Loucy (cell line): ENCODE measurements at regions not wholly inside any gene's neighbourhood (a gene's known extent, or its start where the extent isn't known, plus 50 kb on each side); places are given as distances from the start of the nearest gene placed in this dataset.

Experiments
- H2AFZ ChIP-seq: fragments of 200-600 bp; sonication (generic); 2 replicates; pipeline ENCODE4 v1.6.0; 2016; ENCODE audit warnings: antibody characterized with exemption, mild to moderate bottlenecking, low read length, moderate library complexity
- H3F3A ChIP-seq: fragments of 200-600 bp; 2 replicates; pipeline ENCODE4 v1.6.0; 2016; ENCODE audit warnings: antibody characterized with exemption, low read depth, mild to moderate bottlenecking
- H3K27me3 ChIP-seq: fragments of 200-600 bp; sonication (generic); 2 replicates; pipeline ENCODE4 v1.6.1; 2014; ENCODE audit warnings: low read length, mild to moderate bottlenecking; ENCODE audit not compliant: insufficient read depth, poor library complexity, severe bottlenecking
- H3K36me3 ChIP-seq: fragments of 200-600 bp; sonication (generic); 2 replicates; pipeline ENCODE4 v1.6.1; 2016; ENCODE audit warnings: low read length; ENCODE audit not compliant: insufficient read depth
- H3K4me1 ChIP-seq: fragments of 200-600 bp; sonication (generic); 2 replicates; pipeline ENCODE4 v1.5.1; 2014; ENCODE audit warnings: low read length, mild to moderate bottlenecking; ENCODE audit not compliant: insufficient read depth, poor library complexity, severe bottlenecking
- H3K4me2 ChIP-seq: fragments of 200-600 bp; sonication (generic); 2 replicates; pipeline ENCODE4 v1.6.0; 2014; ENCODE audit warnings: antibody characterized with exemption, low read length, low read depth, mild to moderate bottlenecking; ENCODE audit not compliant: poor library complexity, severe bottlenecking
- H3K4me3 ChIP-seq: fragments of 200-600 bp; sonication (generic); 2 replicates; pipeline ENCODE4 v1.5.1; 2014; ENCODE audit warnings: low read length, mild to moderate bottlenecking, mixed read lengths; ENCODE audit not compliant: poor library complexity, severe bottlenecking
- H3K79me2 ChIP-seq: fragments of 200-600 bp; sonication (generic); 2 replicates; pipeline ENCODE4 v1.6.1; 2014; ENCODE audit warnings: low read length; ENCODE audit not compliant: insufficient read depth
- H3K9ac ChIP-seq: fragments of 200-600 bp; sonication (generic); 2 replicates; pipeline ENCODE4 v1.6.0; 2014; ENCODE audit warnings: mild to moderate bottlenecking, low read depth, low read length, moderate library complexity; ENCODE audit not compliant: poor library complexity, severe bottlenecking
- H3K9me2 ChIP-seq: fragments of 200-600 bp; sonication (generic); replicated peaks from 2 replicates; pipeline ENCODE4 v1.6.1; 2016; ENCODE audit warnings: low read depth, low read length, mixed read lengths
- H3K9me3 ChIP-seq: fragments of 200-600 bp; sonication (generic); 2 replicates; pipeline ENCODE4 v1.6.1; 2014; ENCODE audit warnings: mild to moderate bottlenecking, antibody characterized with exemption, low read length, low read depth; ENCODE audit not compliant: insufficient read depth
- H4K20me1 ChIP-seq: fragments of 200-600 bp; sonication (generic); 2 replicates; pipeline ENCODE4 v1.6.0; 2014; ENCODE audit warnings: antibody characterized with exemption, low read length, mild to moderate bottlenecking; ENCODE audit not compliant: insufficient read depth, poor library complexity, severe bottlenecking
- CTCF ChIP-seq: fragments of 200-600 bp; sonication (generic); conservative IDR thresholded peaks from 2 replicates; pipeline ENCODE4 v1.5.1; 2014; ENCODE audit warnings: mild to moderate bottlenecking, antibody characterized with exemption, low read length
- EZH2phosphoT487 ChIP-seq: fragments of 200-600 bp; IDR thresholded peaks from 2 replicates; pipeline ENCODE4 v1.6.1; 2018; ENCODE audit warnings: antibody characterized with exemption, mild to moderate bottlenecking, moderate library complexity, borderline replicate concordance

- Histone ChIP-seq H3K36me3 (no peaks in the 10 kb centered on the region), H3K4me3 (no peak overlapping the region), H3K27me3 (no peaks in the 10 kb centered on the region), H2AFZ (no peak overlapping the region), H3K9me3 (no peaks in the 10 kb centered on the region; the same call in 1 of the 2 replicates), H3K9ac (no peak overlapping the region), H3K79me2 (no peaks in the 10 kb centered on the region), H3K4me1 (no peaks in the 10 kb centered on the region), H3K9me2 (no peaks in the 10 kb centered on the region), H3F3A (no peaks in the 10 kb centered on the region), H3K4me2 (no peak overlapping the region), H4K20me1 (no peaks in the 10 kb centered on the region)
- TF ChIP-seq EZH2phosphoT487: no peak
- no peak for TF ChIP-seq CTCF
Measured at GRCh38 chr2:145102706-145103105, 582.8 kb upstream of the ZEB2 start.

GRCh38 chr2:145100301-145100700 lies 580.4 kb upstream of the ZEB2 start:
- Histone ChIP-seq H3K36me3 (no peaks in the 10 kb centered on the region), H2AFZ (no peak overlapping the region), H3K4me3 (no peak overlapping the region), H3K9me3 (no peaks in the 10 kb centered on the region; the same call in 1 of the 2 replicates), H3K9me2 (no peaks in the 10 kb centered on the region), H3K79me2 (no peaks in the 10 kb centered on the region), H4K20me1 (no peaks in the 10 kb centered on the region), H3F3A (no peaks in the 10 kb centered on the region), H3K4me2 (no peak overlapping the region), H3K9ac (no peak overlapping the region), H3K27me3 (no peaks in the 10 kb centered on the region), H3K4me1 (no peaks in the 10 kb centered on the region)
- no peak for TF ChIP-seq EZH2phosphoT487

- Histone ChIP-seq H3K9me3 (no peaks in the 10 kb centered on the region), H2AFZ (no peak overlapping the region), H3F3A (no peaks in the 10 kb centered on the region), H3K4me3 (no peak overlapping the region), H3K9ac (no peak overlapping the region), H3K79me2 (no peaks in the 10 kb centered on the region), H4K20me1 (no peaks in the 10 kb centered on the region), H3K9me2 (no peaks in the 10 kb centered on the region), H3K27me3 (no peaks in the 10 kb centered on the region), H3K4me1 (no peaks in the 10 kb centered on the region), H3K4me2 (no peak overlapping the region), H3K36me3 (no peaks in the 10 kb centered on the region)
- TF ChIP-seq CTCF: no peak
- TF ChIP-seq EZH2phosphoT487: no peak
Measured at GRCh38 chr2:145096582-145096981, 576.7 kb upstream of the ZEB2 start.

- Histone ChIP-seq H3K36me3 (no peaks in the 10 kb centered on the region), H3K79me2 (no peaks in the 10 kb centered on the region), H2AFZ (no peak overlapping the region), H3K9ac (no peak overlapping the region), H3K27me3 (no peaks in the 10 kb centered on the region), H3K9me2 (no peaks in the 10 kb centered on the region), H3F3A (no peaks in the 10 kb centered on the region), H3K4me1 (no peaks in the 10 kb centered on the region), H3K9me3 (no peaks in the 10 kb centered on the region), H4K20me1 (no peaks in the 10 kb centered on the region), H3K4me2 (no peak overlapping the region), H3K4me3 (no peak overlapping the region)
- no peak for TF ChIP-seq CTCF
- TF ChIP-seq EZH2phosphoT487: no peak
Measured at GRCh38 chr2:145095641-145096435, 575.9 kb upstream of the ZEB2 start.
